A549 (cell line): ENCODE measurements at regions not wholly inside any gene's neighbourhood (a gene's known extent, or its start where the extent isn't known, plus 50 kb on each side); places are given as distances from the start of the nearest gene placed in this dataset.

Experiments used
- ATAC-seq, 2 experiments: fragments of 200-7000 bp in 1 of 2; fragments of >200 bp in 1 of 2; cut with Nextera tagmentation in 1 of 2; cut with Tn5 transposase in 1 of 2; 3 replicates each; pipeline versions ENCODE4 v1.8.0 to v1.9.1; 2018 to 2020; ENCODE audit warnings: mild to moderate bottlenecking in 1 of 2, moderate library complexity in 1 of 2
- CTCF ChIA-PET: fragments of 300-600 bp; sonication (Branson Sonifier 250); formaldehyde crosslinking; extraction: SDS; loops from one replicate; lab custom pipeline; 2021; ENCODE audit warnings: antibody characterized with exemption, inconsistent platforms; lab: Yijun Ruan, JAX
- POLR2A ChIA-PET: fragments of 350-600 bp; formaldehyde crosslinking; extraction: SDS; loops from one replicate; lab custom pipeline; 2021; ENCODE audit warnings: antibody characterized with exemption, inconsistent platforms; lab: Yijun Ruan, JAX
- DNase-seq, 2 experiments: peaks; one replicate each; pipeline versions ENCODE4 v3.0.0 to v3.0.0-alpha.2; 2011 to 2016; ENCODE audit warnings: low read depth in 1 of 2, low spot score in 1 of 2
- FAIRE-seq: peaks from 2 replicates; lab custom pipeline; 2011; peaks lifted over from hg19 to GRCh38; lab: Jason Lieb, UNC
- H3K27ac ChIP-seq, 2 experiments: fragments of >200 bp; sonication (Bioruptor Twin); formaldehyde crosslinking; 3 replicates each; pipeline ENCODE4 v1.5.1; 2016 to 2017
- H3K4me1 ChIP-seq: fragments of >200 bp; sonication (Bioruptor Twin); formaldehyde crosslinking; 3 replicates; pipeline ENCODE4 v1.6.1; 2016
- H3K4me2 ChIP-seq: fragments of >200 bp; sonication (Bioruptor Twin); formaldehyde crosslinking; 3 replicates; pipeline ENCODE4 v1.6.1; 2016
- H3K4me3 ChIP-seq: fragments of >200 bp; sonication (Bioruptor Twin); formaldehyde crosslinking; 3 replicates; pipeline ENCODE4 v1.5.1; 2016
- H3K9me3 ChIP-seq: fragments of >200 bp; sonication (Bioruptor Twin); formaldehyde crosslinking; 3 replicates; pipeline ENCODE4 v1.6.1; 2016
- BCL3 ChIP-seq: fragments of >200 bp; sonication (Bioruptor Twin); formaldehyde crosslinking; IDR thresholded peaks from 3 replicates; pipeline ENCODE4 v1.6.1; 2016
- BHLHE40 ChIP-seq: IDR thresholded peaks from 2 replicates; pipeline ENCODE4 v1.6.1; 2012; ENCODE audit warnings: low read depth, low read length, inconsistent platforms
- CBX8 ChIP-seq: fragments of 200-600 bp; sonication (generic); IDR thresholded peaks from 2 replicates; pipeline ENCODE4 v1.6.1; 2016
- CEBPB ChIP-seq, 2 experiments: fragments of >200 bp in 1 of 2; sonication (Bioruptor Twin) in 1 of 2; formaldehyde crosslinking in 1 of 2; IDR thresholded peaks; 2 replicates each; pipeline ENCODE4 v1.6.1; 2012 to 2016
- CHD4 ChIP-seq: fragments of 200-600 bp; sonication (generic); IDR thresholded peaks from 2 replicates; pipeline ENCODE4 v1.6.1; 2016; ENCODE audit warnings: antibody characterized with exemption, mild to moderate bottlenecking, borderline replicate concordance
- CTCF ChIP-seq: fragments of >200 bp; sonication (Bioruptor Twin); formaldehyde crosslinking; IDR thresholded peaks from 3 replicates; pipeline ENCODE4 v1.5.1; 2016
- EHF ChIP-seq: fragments of 250-450 bp; sonication (Bioruptor Pico); IDR thresholded peaks from 2 replicates; pipeline ENCODE4 v1.5.0; 2020; ENCODE audit warnings: mild to moderate bottlenecking
- EHMT2 ChIP-seq: fragments of 200-600 bp; sonication (generic); IDR thresholded peaks from 2 replicates; pipeline ENCODE4 v1.6.1; 2016; ENCODE audit warnings: antibody characterized with exemption, low read depth, mild to moderate bottlenecking, moderate library complexity
- EP300 ChIP-seq, 2 experiments: fragments of >200 bp; sonication (Bioruptor Twin); formaldehyde crosslinking; IDR thresholded peaks; 2 replicates in 1 of 2; 3 replicates in 1 of 2; pipeline ENCODE4 v1.6.1; 2016 to 2017
- HDAC2 ChIP-seq: fragments of 200-600 bp; sonication (generic); IDR thresholded peaks from 2 replicates; pipeline ENCODE4 v1.6.1; 2016
- HEYL ChIP-seq: fragments of 250-450 bp; sonication (Bioruptor Pico); IDR thresholded peaks from 2 replicates; pipeline ENCODE4 v1.8.0; 2021; ENCODE audit warnings: mild to moderate bottlenecking, moderate library complexity
- HOXB13 ChIP-seq: fragments of 250-450 bp; sonication (Bioruptor Pico); IDR thresholded peaks from 2 replicates; pipeline ENCODE4 v1.5.0; 2020; ENCODE audit warnings: low read depth, mild to moderate bottlenecking, moderate library complexity
- JUNB ChIP-seq: fragments of >200 bp; sonication (Bioruptor Twin); formaldehyde crosslinking; IDR thresholded peaks from 2 replicates; pipeline ENCODE4 v1.6.1; 2016
- KDM1A ChIP-seq: fragments of 200-600 bp; sonication (generic); IDR thresholded peaks from 2 replicates; pipeline ENCODE4 v1.6.1; 2016; ENCODE audit warnings: low read depth, mild to moderate bottlenecking
- MAFK ChIP-seq: fragments of 450-650 bp; IDR thresholded peaks from 2 replicates; pipeline ENCODE4 v1.6.1; 2014; ENCODE audit not compliant: partially characterized antibody
- PHF8 ChIP-seq: fragments of 200-600 bp; sonication (generic); IDR thresholded peaks from 2 replicates; pipeline ENCODE4 v1.6.1; 2016; ENCODE audit warnings: low read depth, mild to moderate bottlenecking, antibody characterized with exemption, moderate library complexity, borderline replicate concordance
- POLR2A ChIP-seq: IDR thresholded peaks from 2 replicates; pipeline ENCODE4 v1.6.1; 2012; ENCODE audit warnings: mild to moderate bottlenecking, low read length
- RARB ChIP-seq: fragments of 250-450 bp; sonication (Bioruptor Pico); IDR thresholded peaks from 2 replicates; pipeline ENCODE4 v1.8.0; 2021; ENCODE audit warnings: mild to moderate bottlenecking, moderate library complexity
- RFX5 ChIP-seq: fragments of 450-650 bp; IDR thresholded peaks from 2 replicates; pipeline ENCODE4 v1.7.1; 2014; ENCODE audit warnings: antibody characterized with exemption, mild to moderate bottlenecking, moderate library complexity
- SREBF2 ChIP-seq: fragments of 450-650 bp; IDR thresholded peaks from 2 replicates; pipeline ENCODE4 v1.6.1; 2014; ENCODE audit warnings: mild to moderate bottlenecking, moderate library complexity
- TP53 ChIP-seq: fragments of 250-450 bp; sonication (Bioruptor Pico); IDR thresholded peaks from 2 replicates; pipeline ENCODE4 v1.5.0; 2021; ENCODE audit warnings: mild to moderate bottlenecking, moderate library complexity
- ZC3H11A ChIP-seq: fragments of 450-650 bp; IDR thresholded peaks from 2 replicates; pipeline ENCODE4 v1.6.1; 2014; ENCODE audit warnings: antibody characterized with exemption, mild to moderate bottlenecking
- ZNF302 ChIP-seq: fragments of 250-450 bp; sonication (Bioruptor Pico); IDR thresholded peaks from 2 replicates; pipeline ENCODE4 v1.9.0; 2021; ENCODE audit warnings: inconsistent platforms, mild to moderate bottlenecking, moderate library complexity
- WGBS: methylation state at CpG from one replicate; pipeline ENCODE4 v1.1.6; 2017; ENCODE audit errors: missing lambda C conversion rate; 5-methylcytosine and 5-hydroxymethylcytosine counted together
- TF ChIP-seq, protein P1 (sequence below): fragments of 200-600 bp; sonication (generic); IDR thresholded peaks from 2 replicates; pipeline ENCODE4 v1.6.1; 2016; ENCODE audit warnings: antibody characterized with exemption, mild to moderate bottlenecking, moderate library complexity

- ChIA-PET POLR2A (no interaction called here), CTCF (interaction anchor here (0.6 to 1.3 kb wide), 4 partner anchors 10 to 128 kb away, joined by 3 to 4 read pairs (median 3); partner anchors contain the start of gene RGS4)
- ATAC-seq = no peak
- Histone ChIP-seq H3K9me3 (no peaks in the 10 kb centered on the region), H3K4me2 (no peak overlapping the region), H3K4me1 (no peaks in the 10 kb centered on the region), H3K4me3 (no peak overlapping the region), H3K27ac (no peak overlapping the region)
- no peak for DNase-seq
- TF ChIP-seq, protein P1, sequence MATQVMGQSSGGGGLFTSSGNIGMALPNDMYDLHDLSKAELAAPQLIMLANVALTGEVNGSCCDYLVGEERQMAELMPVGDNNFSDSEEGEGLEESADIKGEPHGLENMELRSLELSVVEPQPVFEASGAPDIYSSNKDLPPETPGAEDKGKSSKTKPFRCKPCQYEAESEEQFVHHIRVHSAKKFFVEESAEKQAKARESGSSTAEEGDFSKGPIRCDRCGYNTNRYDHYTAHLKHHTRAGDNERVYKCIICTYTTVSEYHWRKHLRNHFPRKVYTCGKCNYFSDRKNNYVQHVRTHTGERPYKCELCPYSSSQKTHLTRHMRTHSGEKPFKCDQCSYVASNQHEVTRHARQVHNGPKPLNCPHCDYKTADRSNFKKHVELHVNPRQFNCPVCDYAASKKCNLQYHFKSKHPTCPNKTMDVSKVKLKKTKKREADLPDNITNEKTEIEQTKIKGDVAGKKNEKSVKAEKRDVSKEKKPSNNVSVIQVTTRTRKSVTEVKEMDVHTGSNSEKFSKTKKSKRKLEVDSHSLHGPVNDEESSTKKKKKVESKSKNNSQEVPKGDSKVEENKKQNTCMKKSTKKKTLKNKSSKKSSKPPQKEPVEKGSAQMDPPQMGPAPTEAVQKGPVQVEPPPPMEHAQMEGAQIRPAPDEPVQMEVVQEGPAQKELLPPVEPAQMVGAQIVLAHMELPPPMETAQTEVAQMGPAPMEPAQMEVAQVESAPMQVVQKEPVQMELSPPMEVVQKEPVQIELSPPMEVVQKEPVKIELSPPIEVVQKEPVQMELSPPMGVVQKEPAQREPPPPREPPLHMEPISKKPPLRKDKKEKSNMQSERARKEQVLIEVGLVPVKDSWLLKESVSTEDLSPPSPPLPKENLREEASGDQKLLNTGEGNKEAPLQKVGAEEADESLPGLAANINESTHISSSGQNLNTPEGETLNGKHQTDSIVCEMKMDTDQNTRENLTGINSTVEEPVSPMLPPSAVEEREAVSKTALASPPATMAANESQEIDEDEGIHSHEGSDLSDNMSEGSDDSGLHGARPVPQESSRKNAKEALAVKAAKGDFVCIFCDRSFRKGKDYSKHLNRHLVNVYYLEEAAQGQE = no peak
- TF ChIP-seq RFX5 (no peak), CEBPB (IDR thresholded peaks at IDR 0.05) (no peak), SREBF2 (no peak), POLR2A (no peak), TP53 (CRISPR knock-in tag) (no peak), MAFK (no peak), CBX8 (no peak), KDM1A (no peak), ZNF302 (no peak), RARB (CRISPR knock-in tag) (no peak), EP300 (IDR thresholded peaks at IDR 0.05) (no peak), BHLHE40 (no peak), HDAC2 (no peak), HOXB13 (CRISPR knock-in tag) (no peak), BCL3 (no peak), ZC3H11A (no peak)
- 0% methylated on average over 3 of the region's 3 CpGs for WGBS
- no peak for FAIRE-seq
These were observed 80.0 kb upstream of the CCDC190 start for GRCh38 chr1:162941024-162941423.

GRCh38 chr1:162939035-162939434 is 78.1 kb upstream of the CCDC190 start:
- Histone ChIP-seq H3K9me3 (no peaks in the 10 kb centered on the region), H3K27ac (no peak overlapping the region), H3K4me3 (no peak overlapping the region), H3K4me1 (no peaks in the 10 kb centered on the region), H3K4me2 (no peak overlapping the region)
- POLR2A ChIA-PET = no interaction called here
- no peak for TF ChIP-seq ZNF302
- no peak for TF ChIP-seq HEYL (CRISPR knock-in tag)
- no peak for TF ChIP-seq EHF (CRISPR knock-in tag)
- no peak for TF ChIP-seq CHD4
- TF ChIP-seq JUNB = no peak
- TF ChIP-seq PHF8 = no peak
- 0 out of 3 replicates have a peak, but pooled peaks have one; percentile 7 for TF ChIP-seq CTCF
- TF ChIP-seq MAFK = no peak
- TF ChIP-seq EHMT2 = no peak
- ATAC-seq (peak; percentile 56 to 72; a peak in 2 of 6 replicates), DNase-seq (peak in 1 of 2 experiments; percentile 18), FAIRE-seq (no peak)
- 4% methylated on average over 5 of the region's 5 CpGs for WGBS
- CTCF ChIA-PET = no interaction called here
